Effector memory CD8-positive, alpha-beta T cell (primary cell): ENCODE measurements at regions not wholly inside any gene's neighbourhood (a gene's known extent, or its start where the extent isn't known, plus 50 kb on each side); places are given as distances from the start of the nearest gene placed in this dataset.

Source experiments
- ATAC-seq: fragments of 150-1000 bp; cut with Tn5 transposase; replicated peaks from 2 replicates; pipeline ENCODE4 v1.10.0; 2021; ENCODE audit warnings: mild to moderate bottlenecking, moderate library complexity
- DNase-seq, 3 experiments: peaks; one replicate each; pipeline ENCODE4 v3.0.0; 2021
- H3K27ac Mint-ChIP-seq, 2 donors: one replicate each; pipeline ENCODE4 v1.8.0; 2022; ENCODE audit warnings: mild to moderate bottlenecking in 2 of 2, mixed read lengths in 2 of 2, moderate library complexity in 2 of 2
- H3K27me3 Mint-ChIP-seq, 2 donors: one replicate each; pipeline ENCODE4 v1.8.0; 2022; ENCODE audit warnings: mixed read lengths in 2 of 2
- H3K36me3 Mint-ChIP-seq: one replicate; pipeline ENCODE4 v1.8.0; 2022; ENCODE audit warnings: mild to moderate bottlenecking, moderate library complexity, mixed read lengths; ENCODE audit not compliant: insufficient read depth
- H3K4me1 Mint-ChIP-seq, 2 donors: one replicate each; pipeline ENCODE4 v1.8.0; 2022; ENCODE audit warnings: low read depth in 2 of 2, mixed read lengths in 2 of 2
- H3K4me3 Mint-ChIP-seq, 2 donors: one replicate each; pipeline ENCODE4 v1.8.0; 2022; ENCODE audit warnings: mild to moderate bottlenecking in 2 of 2, mixed read lengths in 2 of 2, moderate library complexity in 2 of 2
- H3K9me3 Mint-ChIP-seq, 2 donors: one replicate each; pipeline ENCODE4 v1.8.0; 2022; ENCODE audit warnings: mixed read lengths in 2 of 2

DNA sequence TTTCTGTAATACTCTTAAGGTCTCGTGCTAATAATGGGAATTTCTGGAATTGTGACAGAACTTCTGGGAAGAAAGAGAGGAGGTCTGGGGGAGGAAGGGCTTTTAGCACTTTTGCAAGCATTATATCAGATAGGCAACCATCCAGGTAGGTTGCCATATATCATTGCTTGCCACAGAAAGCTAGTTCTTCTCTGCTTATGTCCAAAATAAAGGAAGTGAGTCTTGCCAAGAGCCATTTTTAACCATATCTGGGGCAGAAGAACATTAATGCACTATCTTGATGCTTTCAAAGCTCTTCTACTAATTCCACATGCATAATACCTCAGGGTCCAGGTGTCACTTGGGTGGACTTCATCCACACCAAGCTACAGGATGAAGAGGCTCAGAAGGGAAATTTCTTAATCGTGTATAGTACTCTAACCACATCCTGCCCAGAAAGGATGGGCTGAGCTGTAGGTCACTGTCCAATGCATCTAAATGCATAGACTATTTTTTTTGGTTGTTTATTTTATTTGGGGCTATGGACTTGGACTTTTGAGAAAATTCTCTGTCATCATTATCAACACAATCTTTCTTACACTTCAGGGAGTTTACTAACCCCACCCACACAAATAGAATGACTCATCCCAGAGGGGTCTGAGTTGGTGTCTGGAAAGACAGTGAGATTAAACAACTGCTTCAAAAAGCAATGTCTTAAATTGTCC, 68.9 kb upstream of the ADO start:
- H3K27me3 Mint-ChIP-seq, result no peaks in the 10 kb centered on the region
- H3K36me3 Mint-ChIP-seq, result peaks cover 2% of the 10 kb centered on the region
- ATAC-seq (no peak), DNase-seq (no peak)
- peaks cover 0 to 8% of the 10 kb centered on the region in 2 donors for H3K4me1 Mint-ChIP-seq
- H3K27ac Mint-ChIP-seq, result no peak overlapping the region
- H3K4me3 Mint-ChIP-seq, result no peak overlapping the region
- H3K9me3 Mint-ChIP-seq, result no peaks in the 10 kb centered on the region

- H3K27ac Mint-ChIP-seq, result no peak overlapping the region
- ATAC-seq (no peak), DNase-seq (no peak)
- H3K27me3 Mint-ChIP-seq, result no peaks in the 10 kb centered on the region
- peaks cover 2% of the 10 kb centered on the region for H3K36me3 Mint-ChIP-seq
- no peak overlapping the region for H3K4me3 Mint-ChIP-seq
- no peaks in the 10 kb centered on the region for H3K9me3 Mint-ChIP-seq
- H3K4me1 Mint-ChIP-seq, result peaks cover 0 to 8% of the 10 kb centered on the region in 2 donors
These were observed 68.4 kb upstream of the ADO start for GRCh38 chr10:62736168-62736546.

DNA sequence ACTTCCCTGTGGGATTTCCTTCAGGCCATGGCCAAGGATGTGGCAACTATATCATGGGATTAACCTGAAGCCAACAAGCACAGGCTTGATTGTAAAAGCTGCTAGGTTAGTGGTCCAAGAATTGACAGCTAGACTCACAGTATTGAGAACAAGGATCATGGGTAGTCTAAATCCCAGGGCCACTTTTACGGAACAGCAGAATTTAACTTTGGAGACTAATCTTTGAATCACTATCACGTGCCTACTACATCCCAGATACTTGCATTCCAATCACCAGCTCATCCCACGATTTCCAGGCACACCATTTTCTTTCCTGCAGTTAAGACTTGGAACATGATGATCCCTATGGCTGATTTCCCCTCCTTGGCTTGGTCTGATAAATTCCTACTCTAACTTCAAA, 65.6 kb upstream of the ADO start:
- Mint-ChIP-seq H3K9me3 (no peaks in the 10 kb centered on the region), H3K4me3 (no peak overlapping the region), H3K36me3 (no peaks in the 10 kb centered on the region), H3K4me1 (no peaks in the 10 kb centered on the region), H3K27me3 (no peaks in the 10 kb centered on the region), H3K27ac (no peak overlapping the region)
- ATAC-seq (no peak), DNase-seq (no peak)

DNA sequence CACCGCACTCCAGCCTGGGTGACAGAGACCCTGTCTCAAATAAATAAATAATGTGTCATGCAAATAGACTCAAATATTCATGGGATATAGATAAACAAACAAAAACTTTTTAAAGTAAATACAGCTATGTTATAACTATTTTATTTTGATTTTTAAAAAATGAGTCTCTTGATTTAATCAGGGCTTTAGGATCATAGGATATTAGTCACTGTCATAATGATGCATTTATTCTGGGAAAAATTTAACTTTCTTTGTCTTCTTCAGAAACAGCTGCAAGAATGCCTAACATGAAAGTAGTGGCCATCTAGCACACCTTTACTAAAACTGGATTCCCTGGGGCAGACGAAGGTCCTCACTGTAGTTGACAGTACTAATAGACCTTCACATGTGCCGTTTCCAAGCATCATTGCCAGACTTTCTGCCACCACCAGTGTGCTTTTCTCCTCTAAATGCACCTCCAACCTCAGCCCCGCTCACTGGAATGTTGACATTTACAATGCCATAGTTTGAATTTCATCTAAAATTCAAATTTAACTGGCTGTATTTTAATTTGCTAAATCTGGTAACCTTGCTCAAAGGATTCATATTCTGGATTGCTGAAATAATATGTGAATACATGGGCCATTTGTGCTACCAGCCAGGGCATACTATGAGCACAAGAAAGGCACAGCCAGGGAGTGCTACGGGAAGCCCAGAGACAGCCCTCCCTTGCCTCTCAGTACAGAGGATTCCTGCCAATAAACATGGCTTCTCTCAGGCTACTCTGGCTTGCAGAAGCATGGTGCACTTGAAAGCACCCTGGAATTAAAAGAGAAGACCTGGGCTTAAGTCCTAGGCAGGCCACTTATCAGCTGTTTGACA, 63.4 kb upstream of the ADO start:
- H3K4me1 Mint-ChIP-seq, result no peaks in the 10 kb centered on the region

GRCh38 chr10:62741996-62742395, 62.5 kb upstream of the ADO start:
- no peaks in the 10 kb centered on the region for H3K36me3 Mint-ChIP-seq
- no peak for DNase-seq
- ATAC-seq, result no peak
- no peaks in the 10 kb centered on the region for H3K9me3 Mint-ChIP-seq
- no peaks in the 10 kb centered on the region for H3K4me1 Mint-ChIP-seq
- no peak overlapping the region for H3K4me3 Mint-ChIP-seq
- no peaks in the 10 kb centered on the region for H3K27me3 Mint-ChIP-seq
- no peak overlapping the region for H3K27ac Mint-ChIP-seq

More for the DNA sequence above, 63.4 kb upstream of the ADO start:
- no peak overlapping the region for H3K4me3 Mint-ChIP-seq
- H3K27me3 Mint-ChIP-seq, result no peaks in the 10 kb centered on the region
- no peaks in the 10 kb centered on the region for H3K36me3 Mint-ChIP-seq
- DNase-seq (no peak), ATAC-seq (no peak)
- no peaks in the 10 kb centered on the region for H3K9me3 Mint-ChIP-seq
- no peak overlapping the region for H3K27ac Mint-ChIP-seq

GRCh38 chr10:62742536-62743061, 61.9 kb upstream of the ADO start:
- no peak overlapping the region for H3K27ac Mint-ChIP-seq
- no peaks in the 10 kb centered on the region for H3K27me3 Mint-ChIP-seq
- H3K4me3 Mint-ChIP-seq, result no peak overlapping the region
- no peaks in the 10 kb centered on the region for H3K9me3 Mint-ChIP-seq
- H3K4me1 Mint-ChIP-seq, result no peaks in the 10 kb centered on the region
- no peaks in the 10 kb centered on the region for H3K36me3 Mint-ChIP-seq
- DNase-seq (no peak), ATAC-seq (no peak)

DNA sequence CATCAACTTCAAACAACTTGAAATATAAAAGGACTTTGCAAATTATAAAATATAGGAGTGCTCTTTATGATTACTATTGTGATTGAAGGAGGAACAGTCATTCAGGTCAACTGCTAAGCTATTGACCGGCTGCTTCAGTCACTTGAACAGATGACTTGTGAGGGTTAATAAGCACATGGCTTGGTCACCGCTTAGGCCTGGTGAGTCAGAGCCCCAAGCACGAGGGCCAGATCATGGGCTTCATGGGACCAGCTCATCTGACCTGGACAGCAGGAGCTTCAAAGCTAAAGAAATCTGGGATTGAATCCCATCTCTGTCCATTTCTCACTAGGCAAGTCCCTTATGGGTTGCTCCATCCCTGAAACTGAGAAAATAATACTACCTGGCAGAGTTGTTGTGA, 60.4 kb upstream of the ADO start:
- Mint-ChIP-seq H3K4me1 (peaks cover 7 to 10% of the 10 kb centered on the region in 2 donors), H3K4me3 (no peak overlapping the region), H3K27ac (no peak overlapping the region), H3K36me3 (no peaks in the 10 kb centered on the region), H3K9me3 (no peaks in the 10 kb centered on the region), H3K27me3 (no peaks in the 10 kb centered on the region)
- ATAC-seq (no peak), DNase-seq (no peak)

GRCh38 chr10:62745581-62745980, 58.9 kb upstream of the ADO start:
- ATAC-seq (no peak), DNase-seq (no peak)
- no peaks in the 10 kb centered on the region for H3K9me3 Mint-ChIP-seq
- no peaks in the 10 kb centered on the region for H3K27me3 Mint-ChIP-seq
- H3K27ac Mint-ChIP-seq, result no peak overlapping the region
- H3K4me1 Mint-ChIP-seq, result peaks cover 10 to 13% of the 10 kb centered on the region in 2 donors
- H3K4me3 Mint-ChIP-seq, result no peak overlapping the region
- no peaks in the 10 kb centered on the region for H3K36me3 Mint-ChIP-seq

DNA sequence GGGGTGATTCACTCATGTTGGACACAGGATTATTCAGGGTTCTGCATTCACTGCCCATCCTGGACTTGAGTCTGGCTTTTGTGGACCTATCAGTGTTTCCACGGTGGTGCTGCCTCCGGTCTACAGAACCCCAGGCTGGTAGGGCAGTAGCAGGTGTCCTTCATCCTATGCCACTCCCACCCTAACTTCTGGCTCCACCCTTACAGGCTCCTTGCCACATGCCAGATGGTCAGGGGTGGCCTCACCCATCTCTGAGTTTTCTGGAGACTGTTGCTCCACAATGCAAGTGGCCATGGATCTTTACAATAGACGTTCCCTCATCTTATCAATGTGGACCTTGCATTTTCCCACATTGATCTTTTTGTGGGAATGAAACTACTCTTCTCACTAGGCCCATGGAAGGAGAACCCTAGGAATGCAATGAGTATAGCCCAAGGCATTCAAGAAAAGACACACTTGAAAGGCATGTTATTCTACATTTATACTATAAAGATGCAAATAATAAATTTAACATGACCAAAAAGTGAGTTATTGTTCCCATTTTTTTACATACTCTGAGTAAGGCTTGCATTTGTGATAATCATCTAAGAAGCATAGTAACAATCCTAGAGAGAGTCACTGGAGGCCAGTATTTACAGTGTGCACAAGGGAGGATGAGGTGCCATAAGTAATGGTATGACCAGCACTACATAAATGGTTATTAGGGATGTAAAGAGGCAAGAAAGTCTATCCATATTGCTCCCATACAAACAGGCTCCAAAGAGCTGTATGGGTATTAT, 57.4 kb upstream of the ADO start:
- H3K9me3 Mint-ChIP-seq, result no peaks in the 10 kb centered on the region
- no peak overlapping the region for H3K4me3 Mint-ChIP-seq
- no peak for ATAC-seq
- no peak overlapping the region for H3K27ac Mint-ChIP-seq
- H3K4me1 Mint-ChIP-seq, result peaks cover 10 to 13% of the 10 kb centered on the region in 2 donors
- H3K27me3 Mint-ChIP-seq, result no peaks in the 10 kb centered on the region
- no peak for DNase-seq
- H3K36me3 Mint-ChIP-seq, result no peaks in the 10 kb centered on the region

- Mint-ChIP-seq H3K36me3 (no peaks in the 10 kb centered on the region), H3K27me3 (no peaks in the 10 kb centered on the region), H3K27ac (no peak overlapping the region), H3K4me3 (no peak overlapping the region), H3K9me3 (no peaks in the 10 kb centered on the region), H3K4me1 (peaks cover 10 to 13% of the 10 kb centered on the region in 2 donors)
- ATAC-seq (peak; percentile 76), DNase-seq (no peak)
These were observed 56.1 kb upstream of the ADO start for GRCh38 chr10:62748386-62748785.

- Mint-ChIP-seq H3K36me3 (no peaks in the 10 kb centered on the region), H3K4me3 (no peak overlapping the region), H3K27me3 (no peaks in the 10 kb centered on the region), H3K9me3 (no peaks in the 10 kb centered on the region), H3K4me1 (peaks cover 10 to 13% of the 10 kb centered on the region in 2 donors), H3K27ac (no peak overlapping the region)
- DNase-seq (no peak), ATAC-seq (no peak)
These were observed 55.3 kb upstream of the ADO start for GRCh38 chr10:62749093-62749683.
